Esophagus squamous epithelium (tissue), 4 donors: ENCODE measurements at regions not wholly inside any gene's neighbourhood (a gene's known extent, or its start where the extent isn't known, plus 50 kb on each side); places are given as distances from the start of the nearest gene placed in this dataset.

Experiments used
- CTCF ChIP-seq, 6 experiments: fragments of 450-650 bp in 4 of 6; fragments of 200-600 bp in 2 of 6; sonication (generic) in 2 of 6; IDR thresholded peaks; one replicate each; pipeline ENCODE4 v1.5.1; 2016 to 2019; ENCODE audit warnings: antibody characterized with exemption in 6 of 6, mild to moderate bottlenecking in 4 of 6, moderate library complexity in 4 of 6
- POLR2A ChIP-seq, 4 donors: fragments of 450-650 bp; IDR thresholded peaks; one replicate each; pipeline ENCODE4 v1.6.1; 2017; ENCODE audit warnings: antibody characterized with exemption in 4 of 4, mild to moderate bottlenecking in 4 of 4, moderate library complexity in 3 of 4

GRCh38 chr20:55283889-55284288 is 721.4 kb downstream of the CBLN4 start:
- TF ChIP-seq CTCF (IDR thresholded peaks at IDR 0.05), result no peak
- no peak for TF ChIP-seq POLR2A (IDR thresholded peaks at IDR 0.05)
